ENCODE measurements at regions not wholly inside any gene's neighbourhood (a gene's known extent, or its start where the extent isn't known, plus 50 kb on each side); places are given as distances from the start of the nearest gene placed in this dataset.
A peak's percentile ranks its signal among the peaks of the same experiment; 100 is the strongest.

- no peak for DNase-seq
These were observed 168.8 kb downstream of the TANC2 start for GRCh38 chr17:63134867-63135266.

- no peak for DNase-seq
These were observed 170.5 kb downstream of the TANC2 start for GRCh38 chr17:63136369-63137012.

GRCh38 chr17:63137163-63137562 lies 171.1 kb downstream of the TANC2 start:
- no peak for DNase-seq

- DNase-seq, result peak; percentile 35
These were observed 172.7 kb downstream of the TANC2 start for GRCh38 chr17:63138713-63139112.

- no peak for DNase-seq
These were observed 173.3 kb downstream of the TANC2 start for GRCh38 chr17:63139356-63139755.

GRCh38 chr17:63140255-63140654 lies 174.2 kb downstream of the TANC2 start:
- DNase-seq, result peak; percentile 96

GRCh38 chr17:63142836-63143235 lies 176.8 kb downstream of the TANC2 start:
- no peak for DNase-seq

- no peak for DNase-seq
These were observed 184.5 kb downstream of the TANC2 start for GRCh38 chr17:63150490-63150889.

GRCh38 chr17:63150994-63151464 lies 185.0 kb downstream of the TANC2 start:
- DNase-seq, result no peak

GRCh38 chr17:63151941-63152523 lies 186.0 kb downstream of the TANC2 start:
- no peak for DNase-seq

GRCh38 chr17:63153488-63153887 lies 187.5 kb downstream of the TANC2 start:
- DNase-seq, result no peak

- DNase-seq, result no peak
These were observed 188.7 kb downstream of the TANC2 start for GRCh38 chr17:63154586-63155244.

GRCh38 chr17:63156986-63157385 lies 191.0 kb downstream of the TANC2 start:
- peak; percentile 17 for DNase-seq

- DNase-seq, result no peak
These were observed 196.5 kb downstream of the TANC2 start for GRCh38 chr17:63162406-63163157.

- peak; percentile 3 for DNase-seq
These were observed 197.1 kb downstream of the TANC2 start for GRCh38 chr17:63163158-63163520.

GRCh38 chr17:63165400-63165799 lies 199.4 kb downstream of the TANC2 start:
- peak; percentile 28 for DNase-seq

GRCh38 chr17:63170795-63171194 lies 204.8 kb downstream of the TANC2 start:
- no peak for DNase-seq

- no peak for DNase-seq
These were observed 205.7 kb downstream of the TANC2 start for GRCh38 chr17:63171428-63172393.

GRCh38 chr17:63173450-63173849 lies 207.4 kb downstream of the TANC2 start:
- DNase-seq, result no peak

- no peak for DNase-seq
These were observed 207.9 kb downstream of the TANC2 start for GRCh38 chr17:63173903-63174302.

- DNase-seq, result no peak
These were observed 212.5 kb downstream of the TANC2 start for GRCh38 chr17:63178530-63178929.

GRCh38 chr17:63181856-63182255 lies 215.8 kb downstream of the TANC2 start:
- DNase-seq, result no peak

All from suppressor macrophage treated with lipopolysaccharide for 4 hours (primary cell).